GM12865 (cell line): ENCODE measurements at regions not wholly inside any gene's neighbourhood (a gene's known extent, or its start where the extent isn't known, plus 50 kb on each side); places are given as distances from the start of the nearest gene placed in this dataset.
A peak's percentile ranks its signal among the peaks of the same experiment; 100 is the strongest.

ENCODE experiments used
- DNase-seq: peaks from one replicate; pipeline ENCODE4 v3.0.0; 2010; ENCODE audit warnings: low read depth
- H3K4me3 ChIP-seq: 2 replicates; pipeline ENCODE4 v1.5.1; 2011; ENCODE audit warnings: mild to moderate bottlenecking, low read depth, low read length, control low read depth
- CTCF ChIP-seq: IDR thresholded peaks from 2 replicates; pipeline ENCODE4 v1.5.1; 2011; ENCODE audit warnings: low read length, control low read depth, low read depth, inconsistent platforms; ENCODE audit not compliant: insufficient read depth; ENCODE audit errors: missing control alignments

GRCh38 chr1:214957330-214958137 is 125.0 kb upstream of the KCNK2 start:
- TF ChIP-seq CTCF: no peak
- no peak overlapping the region for H3K4me3 ChIP-seq
- peak; percentile 3 for DNase-seq

- no peak for DNase-seq
Observed at GRCh38 chr1:214958486-214958885, 124.1 kb upstream of the KCNK2 start.

GRCh38 chr1:214966346-214966745 is 116.2 kb upstream of the KCNK2 start:
- no peak for DNase-seq
- H3K4me3 ChIP-seq: no peak overlapping the region
- TF ChIP-seq CTCF: no peak

More at GRCh38 chr1:214958486-214958885, 124.1 kb upstream of the KCNK2 start:
- TF ChIP-seq CTCF: no peak
- H3K4me3 ChIP-seq: no peak overlapping the region

- DNase-seq: no peak
- H3K4me3 ChIP-seq: no peak overlapping the region
- TF ChIP-seq CTCF: no peak
Observed at GRCh38 chr1:214967865-214968575, 114.5 kb upstream of the KCNK2 start.

GRCh38 chr1:214970016-214970415 is 112.5 kb upstream of the KCNK2 start:
- no peak overlapping the region for H3K4me3 ChIP-seq
- no peak for DNase-seq
- no peak for TF ChIP-seq CTCF

GRCh38 chr1:214971071-214971470 is 111.5 kb upstream of the KCNK2 start:
- H3K4me3 ChIP-seq: no peak overlapping the region
- no peak for TF ChIP-seq CTCF
- DNase-seq: no peak
